H9 (cell line): ENCODE measurements at regions not wholly inside any gene's neighbourhood (a gene's known extent, or its start where the extent isn't known, plus 50 kb on each side); places are given as distances from the start of the nearest gene placed in this dataset.

Experiments used
- DNase-seq: peaks from one replicate; pipeline ENCODE4 v3.0.0-alpha.2; 2017
- H2AFZ ChIP-seq: one replicate; pipeline ENCODE4 v1.6.1; 2013; ENCODE audit warnings: mild to moderate bottlenecking, low read length, control low read depth, moderate library complexity
- H2AK5ac ChIP-seq: 2 replicates; pipeline ENCODE4 v1.6.1; 2013; ENCODE audit warnings: low read length, control low read depth, mixed read lengths; ENCODE audit not compliant: insufficient read length
- H2BK120ac ChIP-seq: one replicate; pipeline ENCODE4 v1.6.1; 2013; ENCODE audit warnings: low read depth, mild to moderate bottlenecking, low read length, control low read depth, inconsistent platforms; ENCODE audit not compliant: poor library complexity, severe bottlenecking
- H2BK12ac ChIP-seq: 2 replicates; pipeline ENCODE4 v1.6.1; 2013; ENCODE audit warnings: low read length, control low read depth, mixed read lengths, low read depth; ENCODE audit not compliant: insufficient read length
- H2BK15ac ChIP-seq: 2 replicates; pipeline ENCODE4 v1.6.1; 2013; ENCODE audit warnings: low read depth, low read length, control low read depth
- H2BK20ac ChIP-seq: one replicate; pipeline ENCODE4 v1.6.1; 2013; ENCODE audit warnings: low read depth, mild to moderate bottlenecking, low read length, control low read depth, inconsistent platforms; ENCODE audit not compliant: poor library complexity, severe bottlenecking
- H2BK5ac ChIP-seq: 2 replicates; pipeline ENCODE4 v1.6.1; 2013; ENCODE audit warnings: low read length, control low read depth, mixed read lengths; ENCODE audit not compliant: insufficient read length
- H3K14ac ChIP-seq: 2 replicates; pipeline ENCODE4 v1.6.1; 2013; ENCODE audit warnings: low read length, control low read depth; ENCODE audit not compliant: insufficient read depth
- H3K18ac ChIP-seq: 2 replicates; pipeline ENCODE4 v1.6.1; 2013; ENCODE audit warnings: low read depth, mild to moderate bottlenecking, mixed read lengths, low read length, control low read depth; ENCODE audit not compliant: insufficient read length
- H3K23ac ChIP-seq: 2 replicates; pipeline ENCODE4 v1.6.1; 2013; ENCODE audit warnings: low read length, control low read depth, mixed read lengths, low read depth; ENCODE audit not compliant: insufficient read length
- H3K23me2 ChIP-seq: 2 replicates; pipeline ENCODE4 v1.6.1; 2013; ENCODE audit warnings: low read depth, mild to moderate bottlenecking, mixed read lengths, low read length, control low read depth; ENCODE audit not compliant: insufficient read length, poor library complexity, severe bottlenecking
- H3K27ac ChIP-seq: 2 replicates; pipeline ENCODE4 v1.5.1; 2013; ENCODE audit warnings: low read length, control low read depth, mixed read lengths, low read depth; ENCODE audit not compliant: insufficient read length
- H3K27me3 ChIP-seq: 2 replicates; pipeline ENCODE4 v1.6.1; 2013; ENCODE audit warnings: low read length, control low read depth, inconsistent platforms; ENCODE audit not compliant: insufficient read depth
- H3K4ac ChIP-seq: 2 replicates; pipeline ENCODE4 v1.6.1; 2013; ENCODE audit warnings: low read depth, mild to moderate bottlenecking, control low read depth, inconsistent platforms, low read length, moderate library complexity
- H3K4me1 ChIP-seq: 2 replicates; pipeline ENCODE4 v1.6.1; 2013; ENCODE audit warnings: low read length, control low read depth, inconsistent platforms; ENCODE audit not compliant: insufficient read depth
- H3K4me2 ChIP-seq: 2 replicates; pipeline ENCODE4 v1.6.1; 2013; ENCODE audit warnings: low read length, control low read depth, mixed read lengths; ENCODE audit not compliant: insufficient read length, insufficient read depth
- H3K56ac ChIP-seq: 2 replicates; pipeline ENCODE4 v1.6.1; 2013; ENCODE audit warnings: low read depth, mild to moderate bottlenecking, mixed read lengths, low read length, control low read depth; ENCODE audit not compliant: insufficient read length
- H3K79me1 ChIP-seq: 2 replicates; pipeline ENCODE4 v1.6.1; 2013; ENCODE audit warnings: low read depth, mild to moderate bottlenecking, moderate library complexity, low read length, control low read depth, inconsistent platforms; ENCODE audit not compliant: insufficient read depth, poor library complexity, severe bottlenecking
- H3K79me2 ChIP-seq: 2 replicates; pipeline ENCODE4 v1.6.1; 2013; ENCODE audit warnings: low read length, control low read depth, inconsistent platforms; ENCODE audit not compliant: insufficient read depth
- H3K9ac ChIP-seq: 2 replicates; pipeline ENCODE4 v1.6.1; 2013; ENCODE audit warnings: low read length, control low read depth, mixed read lengths; ENCODE audit not compliant: insufficient read length; ENCODE audit errors: extremely low read depth
- H3K9me3 ChIP-seq: one replicate; pipeline ENCODE4 v1.6.1; 2013; ENCODE audit warnings: low read depth, low read length, inconsistent platforms; ENCODE audit not compliant: control insufficient read depth
- H3T11ph ChIP-seq: one replicate; pipeline ENCODE4 v1.6.1; 2013; ENCODE audit warnings: mild to moderate bottlenecking, low read length, control low read depth, inconsistent platforms
- H4K20me1 ChIP-seq: one replicate; pipeline ENCODE4 v1.6.1; 2013; ENCODE audit not compliant: control insufficient read depth, insufficient read length, insufficient read depth
- H4K5ac ChIP-seq: 2 replicates; pipeline ENCODE4 v1.6.1; 2013; ENCODE audit warnings: low read depth, mild to moderate bottlenecking, mixed read lengths, low read length, control low read depth; ENCODE audit not compliant: insufficient read length
- H4K8ac ChIP-seq: replicated peaks from 2 replicates; pipeline ENCODE4 v1.6.1; 2013; ENCODE audit warnings: low read length, control low read depth, mixed read lengths, low read depth; ENCODE audit not compliant: insufficient read length
- H4K91ac ChIP-seq: 2 replicates; pipeline ENCODE4 v1.6.1; 2013; ENCODE audit warnings: low read depth, mild to moderate bottlenecking, moderate library complexity, mixed read lengths, low read length, control low read depth; ENCODE audit not compliant: insufficient read length
- H3K27ac Mint-ChIP-seq, 3 experiments: 2 replicates in 2 of 3; 3 replicates in 1 of 3; pipeline ENCODE4 v1.8.0; 2020 to 2021; ENCODE audit warnings: mixed read lengths in 3 of 3, mild to moderate bottlenecking in 1 of 3, moderate library complexity in 1 of 3
- H3K27me3 Mint-ChIP-seq: 2 replicates; pipeline ENCODE4 v1.8.0; 2021; ENCODE audit warnings: low read depth, mild to moderate bottlenecking, moderate library complexity, mixed read lengths
- H3K36me3 Mint-ChIP-seq, 3 experiments: 2 replicates in 2 of 3; 3 replicates in 1 of 3; pipeline ENCODE4 v1.8.0; 2020 to 2021; ENCODE audit warnings: low read depth in 3 of 3, mixed read lengths in 3 of 3; ENCODE audit not compliant: insufficient read depth in 1 of 3
- H3K4me1 Mint-ChIP-seq, 2 experiments: 2 replicates each; pipeline ENCODE4 v1.8.0; 2020; ENCODE audit warnings: mixed read lengths in 2 of 2
- H3K4me3 Mint-ChIP-seq, 2 experiments: 2 replicates in 1 of 2; 3 replicates in 1 of 2; pipeline ENCODE4 v1.8.0; 2020 to 2021; ENCODE audit warnings: mild to moderate bottlenecking in 2 of 2, mixed read lengths in 2 of 2, moderate library complexity in 1 of 2
- H3K9me3 Mint-ChIP-seq, 2 experiments: 2 replicates in 1 of 2; 3 replicates in 1 of 2; pipeline ENCODE4 v1.8.0; 2020; ENCODE audit warnings: mild to moderate bottlenecking in 2 of 2, mixed read lengths in 2 of 2, moderate library complexity in 1 of 2
- WGBS: extraction: QIAGEN DNeasy Blood & Tissue Kit; methylation state at CpG from one replicate; pipeline ENCODE4 v1.1.7; 2013; ENCODE audit warnings: missing lambda C conversion rate, low lambda C conversion rate, mixed read lengths; ENCODE audit not compliant: insufficient read length; ENCODE audit errors: extremely low coverage; 5-methylcytosine and 5-hydroxymethylcytosine counted together
- TF ChIP-seq, protein P1 (sequence below): fragments of 200-600 bp; sonication (generic); conservative IDR thresholded peaks from 3 replicates; pipeline ENCODE4 v1.8.0; 2021; ENCODE audit warnings: antibody characterized with exemption, mild to moderate bottlenecking

DNA sequence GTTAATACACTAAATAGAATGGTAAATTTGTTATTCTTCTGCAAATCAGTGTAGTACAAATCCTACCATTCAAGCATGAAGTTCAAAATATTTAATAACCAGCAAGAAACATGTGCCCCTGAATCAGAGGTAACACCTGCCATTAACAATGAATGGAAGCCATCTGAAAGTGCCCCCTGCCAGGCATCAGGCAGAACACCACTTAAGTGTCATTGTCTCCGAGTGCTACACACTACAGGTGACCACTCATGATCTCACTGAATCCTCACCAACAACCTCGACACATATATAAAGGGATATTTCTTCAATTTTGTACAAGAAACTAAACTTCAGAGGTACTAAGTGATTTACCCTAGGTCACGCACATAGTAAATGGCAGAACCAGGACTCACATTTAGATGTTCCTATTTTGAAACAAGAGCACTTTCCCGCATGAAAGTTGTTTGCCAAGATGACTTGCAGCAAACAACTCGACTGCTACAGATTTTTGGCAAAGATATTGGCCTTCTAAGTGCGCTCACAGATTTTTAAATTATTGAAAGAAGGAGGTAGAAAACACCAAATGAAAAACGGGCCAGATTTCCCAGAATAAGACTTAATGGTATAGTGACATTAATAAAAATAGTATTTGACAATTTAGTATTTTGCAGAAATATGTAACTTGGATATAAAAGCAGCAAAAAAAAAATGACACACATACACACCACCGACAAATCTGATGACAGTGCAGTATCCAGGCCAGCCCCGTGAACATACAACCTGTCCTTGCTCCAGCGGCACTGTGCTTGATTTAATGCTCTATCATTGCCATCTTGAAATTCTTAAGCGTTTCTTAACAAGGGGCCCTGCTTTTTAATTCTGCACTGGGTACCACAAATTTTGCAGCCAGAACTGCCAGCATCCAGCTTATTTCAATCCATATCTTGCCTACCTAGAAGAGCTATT lies 274.5 kb downstream of the ALDH8A1 start:
- Histone ChIP-seq H3K56ac (no peak overlapping the region), H3K9me3 (no peaks in the 10 kb centered on the region), H3K4me1 (no peaks in the 10 kb centered on the region; the same call in 1 of the 2 replicates), H3K27me3 (no peaks in the 10 kb centered on the region), H2AK5ac (no peak overlapping the region), H3K18ac (no peak overlapping the region), H3K4ac (no peak overlapping the region), H4K91ac (no peak overlapping the region), H3K79me2 (no peaks in the 10 kb centered on the region), H2BK15ac (no peak overlapping the region), H3K79me1 (no peaks in the 10 kb centered on the region), H4K20me1 (no peaks in the 10 kb centered on the region), H4K8ac (no peak overlapping the region), H3K9ac (no peak overlapping the region), H3T11ph (no peak overlapping the region), H2BK120ac (no peak overlapping the region), H3K23ac (no peak overlapping the region), H2BK12ac (no peak overlapping the region), H3K27ac (no peak overlapping the region), H3K4me2 (no peak overlapping the region), H3K23me2 (no peaks in the 10 kb centered on the region), H2BK5ac (no peak overlapping the region), H2AFZ (no peak overlapping the region), H2BK20ac (no peak overlapping the region), H4K5ac (no peak overlapping the region), H3K14ac (no peak overlapping the region)
- Mint-ChIP-seq H3K4me1 (peaks cover 12 to 23% of the 10 kb centered on the region in 2 experiments), H3K36me3 (no peaks in the 10 kb centered on the region), H3K9me3 (no peaks in the 10 kb centered on the region), H3K27ac (no peak overlapping the region; a peak in 3 of 7 replicates), H3K27me3 (no peaks in the 10 kb centered on the region), H3K4me3 (no peak overlapping the region)
- no peak for DNase-seq
- TF ChIP-seq, protein P1, sequence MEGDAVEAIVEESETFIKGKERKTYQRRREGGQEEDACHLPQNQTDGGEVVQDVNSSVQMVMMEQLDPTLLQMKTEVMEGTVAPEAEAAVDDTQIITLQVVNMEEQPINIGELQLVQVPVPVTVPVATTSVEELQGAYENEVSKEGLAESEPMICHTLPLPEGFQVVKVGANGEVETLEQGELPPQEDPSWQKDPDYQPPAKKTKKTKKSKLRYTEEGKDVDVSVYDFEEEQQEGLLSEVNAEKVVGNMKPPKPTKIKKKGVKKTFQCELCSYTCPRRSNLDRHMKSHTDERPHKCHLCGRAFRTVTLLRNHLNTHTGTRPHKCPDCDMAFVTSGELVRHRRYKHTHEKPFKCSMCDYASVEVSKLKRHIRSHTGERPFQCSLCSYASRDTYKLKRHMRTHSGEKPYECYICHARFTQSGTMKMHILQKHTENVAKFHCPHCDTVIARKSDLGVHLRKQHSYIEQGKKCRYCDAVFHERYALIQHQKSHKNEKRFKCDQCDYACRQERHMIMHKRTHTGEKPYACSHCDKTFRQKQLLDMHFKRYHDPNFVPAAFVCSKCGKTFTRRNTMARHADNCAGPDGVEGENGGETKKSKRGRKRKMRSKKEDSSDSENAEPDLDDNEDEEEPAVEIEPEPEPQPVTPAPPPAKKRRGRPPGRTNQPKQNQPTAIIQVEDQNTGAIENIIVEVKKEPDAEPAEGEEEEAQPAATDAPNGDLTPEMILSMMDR, result no peak
- WGBS, result no CpG with 5 or more reads among the region's 11 CpGs
